B cell (primary cell): ENCODE measurements at regions not wholly inside any gene's neighbourhood (a gene's known extent, or its start where the extent isn't known, plus 50 kb on each side); places are given as distances from the start of the nearest gene placed in this dataset.
"Not testable (repeated sequence)": the region's sequence is repeated elsewhere in the genome, so short reads cannot be mapped to it uniquely, and the experiment has no call there.

Experiments used
- ATAC-seq: fragments of 200-7000 bp; cut with Tn5 transposase; one replicate; pipeline ENCODE4 v1.10.0; 2021; ENCODE audit warnings: low read depth, mild to moderate bottlenecking, moderate number of reproducible peaks, moderate library complexity
- CTCF ChIA-PET: fragments of 350-600 bp; sonication (Branson Sonifier 250); formaldehyde crosslinking; loops from one replicate; lab custom pipeline; 2021; ENCODE audit warnings: antibody characterized with exemption, inconsistent platforms; lab: Charles Lee
- POLR2A ChIA-PET: fragments of 350-600 bp; sonication (Branson Sonifier 250); formaldehyde crosslinking; loops from one replicate; lab custom pipeline; 2021; ENCODE audit warnings: antibody characterized with exemption; lab: Charles Lee
- DNase-seq: peaks from one replicate; pipeline ENCODE4 v3.0.0; 2013
- H2AFZ ChIP-seq: 2 replicates; pipeline ENCODE4 v1.6.1; 2012; ENCODE audit warnings: mild to moderate bottlenecking, low read depth, low read length; ENCODE audit not compliant: insufficient read depth, poor library complexity, severe bottlenecking
- H3K27ac ChIP-seq, 2 donors: 1 replicate in 1 of 2; 2 replicates in 1 of 2; pipeline ENCODE4 v1.5.1; 2012 to 2013; ENCODE audit warnings: low read length in 2 of 2, mild to moderate bottlenecking in 2 of 2, moderate library complexity in 1 of 2
- H3K27me3 ChIP-seq, 4 experiments: fragments of 200-600 bp in 1 of 4; sonication (generic) in 1 of 4; replicated peaks in 1 of 4; 1 replicate in 2 of 4; 2 replicates in 2 of 4; pipeline versions ENCODE4 v1.6.1 to v1.7.0; 2013 to 2016; ENCODE audit warnings: low read length in 3 of 4, mild to moderate bottlenecking in 2 of 4, mixed read lengths in 1 of 4, moderate library complexity in 1 of 4; ENCODE audit not compliant: insufficient read depth in 4 of 4, control insufficient read depth in 3 of 4; ENCODE audit errors: control extremely low read depth in 1 of 4
- H3K36me3 ChIP-seq, 2 experiments: replicated peaks in 1 of 2; 1 replicate in 1 of 2; 2 replicates in 1 of 2; pipeline versions ENCODE4 v1.6.1 to v1.7.1; 2013; ENCODE audit warnings: low read length in 1 of 2; ENCODE audit not compliant: insufficient read depth in 2 of 2, control insufficient read depth in 1 of 2; ENCODE audit errors: control extremely low read depth in 1 of 2, extremely low read depth in 1 of 2
- H3K4me1 ChIP-seq, 2 donors: fragments of 200-600 bp in 1 of 2; sonication (generic) in 1 of 2; 1 replicate in 1 of 2; 2 replicates in 1 of 2; pipeline versions ENCODE4 v1.5.1 to v1.6.1; 2013 to 2017; ENCODE audit warnings: low read length in 2 of 2; ENCODE audit not compliant: control insufficient read depth in 2 of 2, insufficient read depth in 2 of 2
- H3K4me2 ChIP-seq: replicated peaks from 2 replicates; pipeline ENCODE3; 2012; ENCODE audit warnings: mild to moderate bottlenecking, low read depth, low read length; ENCODE audit not compliant: poor library complexity, severe bottlenecking
- H3K4me3 ChIP-seq, 5 experiments: fragments of 200-600 bp in 1 of 5; sonication (generic) in 1 of 5; 1 replicate in 3 of 5; 2 replicates in 2 of 5; pipeline versions ENCODE4 v1.5.1 to v1.7.0; 2011 to 2016; ENCODE audit warnings: low read length in 4 of 5, mild to moderate bottlenecking in 4 of 5, low read depth in 2 of 5, control low read depth in 1 of 5, moderate library complexity in 1 of 5; ENCODE audit not compliant: insufficient read depth in 1 of 5; ENCODE audit errors: control extremely low read depth in 1 of 5, extremely low read depth in 1 of 5
- H3K79me2 ChIP-seq: fragments of 200-600 bp; sonication (generic); one replicate; pipeline ENCODE4 v1.6.0; 2016; ENCODE audit warnings: low read length; ENCODE audit not compliant: control insufficient read depth, insufficient read depth
- H3K9ac ChIP-seq: fragments of 200-600 bp; sonication (generic); 2 replicates; pipeline ENCODE4 v1.6.1; 2017; ENCODE audit warnings: mild to moderate bottlenecking, low read length, moderate library complexity
- H3K9me3 ChIP-seq, 3 donors: one replicate each; pipeline versions ENCODE4 v1.6.1 to v1.7.1; 2013; ENCODE audit warnings: low read length in 2 of 3; ENCODE audit not compliant: control insufficient read depth in 2 of 3, insufficient read depth in 1 of 3; ENCODE audit errors: control extremely low read depth in 1 of 3
- H4K20me1 ChIP-seq: 2 replicates; pipeline ENCODE4 v1.6.0; 2012; ENCODE audit warnings: mild to moderate bottlenecking, low read length; ENCODE audit not compliant: insufficient read depth, control insufficient read depth, poor library complexity, severe bottlenecking
- H3K27ac Mint-ChIP-seq: one replicate; pipeline ENCODE4 v1.8.0; 2021; ENCODE audit warnings: mixed read lengths
- H3K27me3 Mint-ChIP-seq: one replicate; pipeline ENCODE4 v1.8.0; 2021; ENCODE audit warnings: mixed read lengths
- H3K4me1 Mint-ChIP-seq: one replicate; pipeline ENCODE4 v1.8.0; 2021; ENCODE audit warnings: mixed read lengths
- H3K4me3 Mint-ChIP-seq: one replicate; pipeline ENCODE4 v1.8.0; 2021; ENCODE audit warnings: mixed read lengths
- H3K9me3 Mint-ChIP-seq: one replicate; pipeline ENCODE4 v1.8.0; 2022; ENCODE audit warnings: mixed read lengths; ENCODE audit not compliant: insufficient read depth
- CTCF ChIP-seq: fragments of 200-600 bp; IDR thresholded peaks from one replicate; pipeline ENCODE4 v1.8.0; 2022; ENCODE audit warnings: antibody characterized with exemption, mild to moderate bottlenecking
- EZH2 ChIP-seq: IDR thresholded peaks from 2 replicates; pipeline ENCODE4 v1.6.1; 2012; ENCODE audit warnings: borderline replicate concordance, low read depth, mild to moderate bottlenecking, moderate library complexity, low read length; ENCODE audit not compliant: insufficient read depth, poor library complexity, severe bottlenecking
- WGBS: methylation state at CpG from one replicate; pipeline ENCODE4 v1.1.5; 2013; ENCODE audit warnings: missing lambda C conversion rate; ENCODE audit not compliant: insufficient coverage; 5-methylcytosine and 5-hydroxymethylcytosine counted together
- intact Hi-C: fragments of 100-400 bp; cut with micrococcal nuclease; formaldehyde crosslinking; loops from one replicate; pipeline ENCODE4 v1.10.0; 2022

DNA sequence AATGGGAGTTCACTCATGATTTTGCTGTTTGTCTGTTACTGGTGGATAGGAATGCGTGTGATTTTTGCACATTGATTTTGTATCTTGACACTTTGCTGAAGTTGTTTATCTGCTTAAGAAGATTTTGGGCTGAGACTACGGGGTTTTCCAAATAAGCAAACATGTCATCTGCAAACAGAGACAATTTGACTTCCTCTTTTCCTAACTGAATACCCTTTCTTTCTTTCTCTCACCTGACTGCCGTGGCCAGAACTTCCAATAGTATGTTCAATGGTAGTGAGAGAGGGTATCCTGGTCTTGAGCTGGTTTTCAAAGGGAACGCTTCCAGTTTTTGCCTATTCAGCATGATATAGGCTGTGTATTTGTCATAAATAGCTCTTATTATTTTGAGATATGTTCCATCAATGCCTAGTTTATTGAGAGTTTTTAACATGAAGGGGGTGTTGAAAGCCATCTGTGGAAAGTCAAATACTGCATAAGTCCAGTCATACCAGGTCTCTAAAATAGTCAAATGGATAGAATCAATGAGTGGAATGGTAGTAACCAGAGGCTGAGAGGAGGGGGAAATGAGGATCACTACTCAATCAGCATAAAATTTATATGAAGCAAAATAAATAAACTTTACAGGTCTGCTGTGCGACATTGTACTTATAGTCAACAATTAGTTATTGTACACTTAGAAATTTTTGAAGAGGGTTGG, 610.4 kb upstream of the ADGRB3 start:
- intact Hi-C loops, result no loop called here
- no peaks in the 10 kb centered on the region for H4K20me1 ChIP-seq
- H3K27me3 ChIP-seq, result no peaks in the 10 kb centered on the region
- no peaks in the 10 kb centered on the region for H3K79me2 ChIP-seq
- TF ChIP-seq EZH2, result no peak
- TF ChIP-seq CTCF, result no peak
- CTCF ChIA-PET, result no interaction called here
- Mint-ChIP-seq H3K4me1 (no peaks in the 10 kb centered on the region), H3K9me3 (peaks cover 9% of the 10 kb centered on the region), H3K4me3 (no peak overlapping the region), H3K27me3 (no peaks in the 10 kb centered on the region), H3K27ac (no peak overlapping the region)
- H3K9me3 ChIP-seq, result no peaks in the 10 kb centered on the region
- H3K4me2 ChIP-seq, result no peak overlapping the region
- no peak overlapping the region for H2AFZ ChIP-seq
- no peak overlapping the region for H3K9ac ChIP-seq
- POLR2A ChIA-PET, result no interaction called here
- no peak overlapping the region for H3K27ac ChIP-seq
- no CpG with 5 or more reads among the region's 5 CpGs for WGBS
- DNase-seq, result no peak
- no peak overlapping the region for H3K4me3 ChIP-seq
- no peaks in the 10 kb centered on the region for H3K4me1 ChIP-seq
- H3K36me3 ChIP-seq, result no peaks in the 10 kb centered on the region
- ATAC-seq, result no peak

DNA sequence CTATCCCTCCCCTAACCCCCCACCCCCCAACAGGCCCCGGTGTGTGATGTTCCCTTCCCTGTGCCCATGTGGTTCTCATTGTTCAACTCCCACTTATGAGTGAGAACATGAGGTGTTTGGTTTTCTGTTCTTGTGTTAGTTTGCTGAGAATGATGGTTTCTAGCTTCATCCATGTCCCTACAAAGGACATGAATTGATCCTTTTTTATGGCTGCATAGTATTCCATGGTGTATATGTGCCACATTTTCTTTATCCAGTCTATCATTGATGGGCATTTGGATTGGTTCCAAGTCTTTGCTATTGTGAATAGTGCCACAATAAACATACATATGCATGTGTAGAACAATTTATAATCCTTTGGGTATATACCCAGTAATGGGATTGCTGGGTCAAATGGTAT, 612.1 kb upstream of the ADGRB3 start:
- DNase-seq, CTCF ChIA-PET, POLR2A ChIA-PET, H3K27me3 Mint-ChIP-seq, H3K9me3 Mint-ChIP-seq, H3K27ac Mint-ChIP-seq, H3K4me3 ChIP-seq, H3K27me3 ChIP-seq, H3K4me2 ChIP-seq, H3K9ac ChIP-seq, H3K27ac ChIP-seq, ATAC-seq, H3K4me1 ChIP-seq, intact Hi-C loops, H3K4me3 Mint-ChIP-seq, H4K20me1 ChIP-seq, H3K79me2 ChIP-seq, H2AFZ ChIP-seq, H3K36me3 ChIP-seq, H3K4me1 Mint-ChIP-seq, H3K9me3 ChIP-seq: not testable (repeated sequence)
- no CpG with 5 or more reads among the region's 1 CpG for WGBS
